ENCODE measurements at regions not wholly inside any gene's neighbourhood (a gene's known extent, or its start where the extent isn't known, plus 50 kb on each side); places are given as distances from the start of the nearest gene placed in this dataset.
"Not testable (repeated sequence)": the region's sequence is repeated elsewhere in the genome, so short reads cannot be mapped to it uniquely, and the experiment has no call there.

- DNase-seq = no peak
These were observed 185.0 kb downstream of the TBX18 start for GRCh38 chr6:84579404-84579803.

GRCh38 chr6:84576029-84576428 is 188.4 kb downstream of the TBX18 start:
- no peak for DNase-seq

DNA sequence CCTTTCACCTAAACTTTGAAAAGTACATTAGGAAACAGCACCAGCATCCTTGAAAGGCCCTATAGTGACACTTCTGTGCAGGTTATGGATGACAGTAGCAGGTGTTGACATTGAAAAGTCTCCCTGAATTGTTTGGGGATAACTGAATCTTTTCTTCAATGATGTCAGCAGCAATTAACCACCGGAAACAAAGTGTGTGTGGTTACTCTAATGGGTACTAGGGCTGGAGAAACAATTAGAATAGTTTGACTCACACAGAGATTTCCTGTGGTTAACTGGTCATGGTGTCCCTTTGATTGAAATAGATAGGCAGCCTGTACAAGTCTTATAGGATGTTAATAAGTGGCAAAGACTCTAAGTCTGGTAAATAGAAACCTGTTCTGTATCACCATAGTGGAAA is 189.1 kb downstream of the TBX18 start:
- DNase-seq = peak in 1 of 2 experiments; percentile 6

GRCh38 chr6:84569882-84570281 is 194.5 kb downstream of the TBX18 start:
- no peak for DNase-seq

DNA sequence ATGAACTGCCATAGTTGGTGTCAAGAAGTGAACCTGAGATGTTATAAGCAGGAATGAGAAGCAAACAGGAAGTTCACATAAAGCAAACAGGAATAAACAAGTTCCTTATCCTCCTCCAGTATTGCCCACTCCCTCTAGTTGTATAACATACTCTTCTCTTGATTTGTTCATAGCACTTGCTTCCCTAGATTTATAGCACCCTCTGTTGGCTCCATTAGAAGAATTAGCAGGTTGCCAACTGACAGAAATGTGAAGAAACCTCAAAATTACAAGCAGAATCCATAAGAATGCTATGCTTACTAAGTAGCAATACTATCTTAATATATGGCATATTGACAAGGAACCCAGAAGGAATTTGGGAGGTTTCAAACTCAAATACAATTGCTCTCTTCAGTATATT is 195.4 kb downstream of the TBX18 start:
- DNase-seq = no peak

- DNase-seq = not testable (repeated sequence)
These were observed 198.7 kb downstream of the TBX18 start for GRCh38 chr6:84565718-84566117.

DNA sequence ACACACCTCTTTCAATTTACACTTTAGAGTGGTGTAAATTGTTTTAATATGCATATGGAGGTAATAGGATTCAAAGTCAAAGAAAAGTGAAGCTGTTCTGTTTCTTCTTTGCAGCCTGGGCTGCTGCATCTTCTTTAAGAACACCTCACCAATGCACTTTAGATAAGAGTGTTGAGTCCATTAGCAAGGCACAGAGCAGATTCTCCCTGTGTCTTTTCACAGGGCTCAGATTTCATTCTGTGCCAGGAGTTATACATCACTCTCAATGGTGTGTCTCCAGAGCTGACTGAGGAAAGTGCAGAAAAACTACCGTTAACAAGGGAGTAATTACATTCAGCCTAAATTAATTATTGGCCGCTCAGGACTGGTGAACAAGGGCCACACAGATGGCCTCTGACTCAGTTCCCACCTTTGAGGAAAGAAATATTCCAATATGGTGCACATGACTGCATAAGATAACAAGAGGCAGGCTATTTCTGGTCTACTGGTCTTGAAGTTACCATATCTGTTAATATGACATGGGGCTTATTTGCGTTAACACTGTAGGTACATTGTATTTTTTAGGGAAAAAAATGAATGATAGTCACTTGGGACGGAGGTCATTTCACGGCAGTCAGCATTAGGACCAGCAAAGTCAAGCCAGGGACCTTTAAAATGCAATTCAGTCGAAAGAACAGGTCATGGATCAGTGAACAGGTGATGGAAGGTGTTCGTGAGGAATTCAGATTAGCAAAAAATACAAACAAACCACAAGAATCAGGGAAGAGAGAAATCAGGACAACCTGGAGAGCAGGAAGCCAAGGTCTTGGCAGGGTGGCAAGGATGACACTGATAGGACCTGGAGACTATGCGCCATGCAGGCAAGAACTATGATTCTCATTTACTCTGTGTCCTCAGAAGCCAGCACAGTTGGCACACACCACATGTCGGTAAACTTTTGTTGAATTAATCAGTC is 203.7 kb downstream of the TBX18 start:
- no peak for DNase-seq

- no peak for DNase-seq
These were observed 207.7 kb downstream of the TBX18 start for GRCh38 chr6:84556541-84557335.

GRCh38 chr6:84554706-84555105 is 209.7 kb downstream of the TBX18 start:
- DNase-seq = no peak

DNA sequence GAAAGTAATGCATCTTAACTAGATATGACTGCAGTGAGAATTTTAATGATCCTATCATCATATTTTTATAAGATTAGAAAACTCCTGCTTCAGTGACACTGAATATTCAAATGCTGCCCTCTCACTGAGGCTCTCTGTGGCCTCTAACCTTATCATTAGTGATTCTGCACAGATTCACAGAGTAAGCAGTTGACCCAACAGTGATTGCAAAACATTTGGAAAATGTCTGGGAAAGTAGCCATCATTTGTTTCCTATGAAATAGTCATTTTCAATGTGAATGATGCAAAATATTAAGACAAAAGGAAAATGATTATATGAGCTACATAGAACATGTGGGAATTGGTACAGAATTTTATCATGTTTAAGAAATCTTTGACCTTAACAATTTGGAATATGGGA is 210.3 kb downstream of the TBX18 start:
- DNase-seq = no peak

DNA sequence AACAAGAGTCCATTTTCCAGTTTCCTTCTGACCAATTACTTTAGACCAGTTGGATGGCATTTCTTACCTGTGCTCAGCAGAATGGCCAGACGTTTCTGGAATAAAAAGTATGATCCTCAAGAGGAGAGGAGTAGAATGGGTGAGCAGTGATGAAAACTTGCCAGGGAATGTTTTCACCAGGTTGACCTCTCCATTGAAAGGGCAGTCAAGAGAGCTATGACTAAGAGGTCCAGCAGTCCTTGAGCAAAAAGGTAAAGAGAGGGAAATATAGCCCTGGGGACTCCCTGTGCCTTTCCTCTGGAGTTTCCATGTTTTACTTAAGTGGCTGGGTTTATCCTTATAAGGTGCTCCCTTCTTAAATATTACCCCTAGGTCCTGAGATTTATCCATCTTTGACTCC is 210.9 kb downstream of the TBX18 start:
- no peak for DNase-seq

DNA sequence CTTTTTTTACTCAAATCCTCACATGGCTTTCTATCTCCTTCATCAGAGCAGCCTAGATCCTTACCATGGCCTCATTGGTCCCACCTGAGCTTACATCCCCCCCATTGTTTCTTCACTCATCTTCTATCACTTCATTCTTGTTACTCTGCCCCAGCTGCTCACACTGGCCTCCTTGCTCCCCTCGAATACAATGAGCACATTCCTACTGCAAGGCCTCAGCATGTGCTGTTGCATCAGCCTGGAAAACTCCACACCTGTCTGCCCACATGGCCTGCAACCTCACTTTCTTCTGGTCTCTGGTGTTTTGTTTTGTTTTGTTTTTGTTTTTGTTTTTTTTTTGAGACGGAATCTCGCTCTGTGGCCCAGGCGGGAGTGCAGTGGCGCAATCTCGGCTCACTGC is 212.6 kb downstream of the TBX18 start:
- no peak for DNase-seq

- no peak for DNase-seq
These were observed 214.5 kb downstream of the TBX18 start for GRCh38 chr6:84549917-84550316.

GRCh38 chr6:84547341-84547801 is 217.0 kb downstream of the TBX18 start:
- no peak for DNase-seq

DNA sequence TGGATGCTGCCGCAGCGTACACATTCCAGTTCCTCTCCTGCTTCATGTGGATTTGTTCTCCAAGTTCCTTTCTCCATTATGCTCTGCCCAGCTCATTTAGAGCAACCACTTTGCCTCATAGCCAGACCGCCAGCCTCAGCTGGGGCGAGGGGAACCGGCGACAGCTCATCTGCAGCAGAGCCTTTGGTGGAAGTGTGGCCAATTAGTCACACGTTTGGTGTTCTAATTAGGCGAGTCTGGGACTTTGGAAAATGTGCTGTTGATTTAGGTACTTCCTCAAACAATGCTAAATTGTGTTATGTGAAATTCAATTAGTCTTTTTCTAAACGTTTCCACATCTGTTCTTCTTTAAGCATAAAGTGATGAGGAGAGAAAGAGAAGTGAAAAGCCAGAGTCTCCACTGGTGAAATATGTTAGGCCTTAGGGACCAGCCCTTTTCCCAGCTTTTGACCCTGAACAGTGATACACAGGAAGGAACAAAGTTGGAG is 217.9 kb downstream of the TBX18 start:
- DNase-seq = no peak

GRCh38 chr6:84539122-84539856 is 225.1 kb downstream of the TBX18 start:
- DNase-seq = no peak

GRCh38 chr6:84536885-84537638 is 227.3 kb downstream of the TBX18 start:
- no peak for DNase-seq

- no peak for DNase-seq
These were observed 236.2 kb downstream of the TBX18 start for GRCh38 chr6:84528201-84528600.

- DNase-seq = no peak
These were observed 237.8 kb downstream of the TBX18 start for GRCh38 chr6:84526631-84527030.

DNA sequence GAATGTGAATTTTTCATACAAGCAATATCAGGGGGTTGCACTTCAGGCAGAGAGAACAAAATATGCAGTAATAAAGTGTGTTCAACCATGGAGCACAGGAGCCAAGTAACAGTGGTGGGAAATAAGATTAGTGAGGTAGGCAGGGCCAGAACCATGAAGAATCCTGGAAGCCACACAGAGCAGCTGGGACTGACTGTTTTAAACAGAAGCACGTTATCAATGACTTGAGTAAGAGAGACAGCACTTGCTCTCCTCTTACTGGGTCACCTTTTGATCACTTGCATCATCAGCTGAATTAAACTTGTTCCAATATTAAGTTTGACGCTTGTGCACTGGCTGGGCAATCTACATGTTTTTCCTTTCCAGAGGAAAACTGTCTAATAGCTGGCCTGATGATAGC is 238.5 kb downstream of the TBX18 start:
- DNase-seq = no peak

- no peak for DNase-seq
These were observed 239.8 kb downstream of the TBX18 start for GRCh38 chr6:84524636-84525035.

DNA sequence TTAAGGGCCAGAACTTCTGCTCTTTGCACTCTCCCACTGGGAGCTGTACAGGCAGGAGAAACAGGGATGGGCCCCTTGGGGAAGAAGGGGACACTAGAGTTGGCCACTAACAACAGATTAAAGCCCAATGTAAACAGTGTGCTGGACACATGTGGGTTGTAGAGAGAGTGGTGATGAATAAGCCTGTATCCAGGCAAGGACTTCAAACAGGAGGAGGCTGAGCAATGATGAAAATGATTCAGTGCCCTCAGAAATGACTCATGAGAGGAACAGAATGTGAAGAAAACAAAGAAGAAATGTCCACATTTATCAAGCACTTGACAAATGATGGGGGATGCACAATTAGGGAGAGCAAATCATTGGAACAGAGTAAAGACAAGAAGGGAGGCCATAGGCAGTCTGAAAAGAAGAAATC is 242.3 kb downstream of the TBX18 start:
- DNase-seq = peak in 1 of 2 experiments; percentile 3
